ENCODE measurements at regions not wholly inside any gene's neighbourhood (a gene's known extent, or its start where the extent isn't known, plus 50 kb on each side); places are given as distances from the start of the nearest gene placed in this dataset.

DNA sequence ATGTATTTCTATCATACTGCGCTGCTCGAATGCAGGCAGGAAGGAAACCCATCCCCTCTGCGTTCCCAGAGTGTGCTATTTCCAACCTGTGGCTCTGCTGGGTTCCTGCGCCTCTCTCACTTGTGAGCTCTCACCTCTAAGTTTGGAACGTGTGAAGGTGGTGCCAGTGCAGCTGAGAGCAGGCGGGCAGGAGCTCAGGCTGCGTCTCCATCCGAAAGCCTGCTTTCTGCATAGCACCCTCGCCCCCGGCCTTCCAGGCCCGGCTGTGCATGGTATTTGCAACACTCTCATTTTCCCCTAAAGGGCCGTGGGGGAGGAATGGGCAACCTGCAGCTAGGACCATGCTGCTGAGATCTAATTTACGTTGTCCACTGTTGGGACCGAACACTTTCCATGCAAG, 288.0 kb upstream of the TSHZ2 start:
- TF ChIP-seq CBX1 (IDR thresholded peaks at IDR 0.05; ENCODE audit: low read depth) (no peak), MTA3 (CRISPR knock-in tag; IDR thresholded peaks at IDR 0.05) (no peak), KLF6 (CRISPR knock-in tag; IDR thresholded peaks at IDR 0.05) (no peak), GPN1 (CRISPR knock-in tag; IDR thresholded peaks at IDR 0.05; ENCODE audit: borderline replicate concordance) (no peak), HNRNPK (IDR thresholded peaks at IDR 0.05; ENCODE audit: low read depth, low read length, poor library complexity, severe bottlenecking) (no peak), AGO2 (optimal IDR thresholded peaks at IDR 0.05; ENCODE audit: low read depth, low read length) (no peak), ZSCAN20 (CRISPR knock-in tag; IDR thresholded peaks at IDR 0.05; ENCODE audit: borderline replicate concordance) (no peak), ZNF775 (CRISPR knock-in tag; IDR thresholded peaks at IDR 0.05; ENCODE audit: borderline replicate concordance) (no peak), BRCA1 (CRISPR knock-in tag; IDR thresholded peaks at IDR 0.05) (no peak), KDM2A (CRISPR knock-in tag; IDR thresholded peaks at IDR 0.05; ENCODE audit: borderline replicate concordance, low read depth) (no peak)
- ChIA-PET POLR2A (no interaction called here), CTCF (ENCODE audit: low intra/inter-chr PET ratio, low total read pairs) (no interaction called here)
- Histone ChIP-seq H3K36me3 (replicated peaks in 1 of 2; ENCODE audit: control insufficient read depth in 1 of 2, insufficient read depth in 2 of 2, low read length in 2 of 2) (no peaks in the 10 kb centered on the region), H3K4me2 (ENCODE audit: low read depth, low read length) (no peak overlapping the region), H3K27me3 (ENCODE audit: control insufficient read depth in 1 of 2, insufficient read depth in 2 of 2, low read length in 2 of 2) (no peaks in the 10 kb centered on the region; a peak in 1 of 5 replicates), H3K4me3 (replicated peaks in 1 of 3; ENCODE audit: insufficient read depth in 1 of 3, low read depth in 2 of 3, low read length in 3 of 3) (no peak overlapping the region), H3K9me3 (ENCODE audit: low read length) (peaks cover 26% of the 10 kb centered on the region; the same call in 1 of the 2 replicates), H3K79me2 (ENCODE audit: insufficient read depth, low read length) (no peaks in the 10 kb centered on the region), H3K27ac (ENCODE audit: extremely low read length, insufficient read depth, low read length) (no peak overlapping the region), H3K9ac (ENCODE audit: insufficient read depth, low read depth, low read length) (no peak overlapping the region), H4K20me1 (ENCODE audit: insufficient read depth, low read length) (no peaks in the 10 kb centered on the region), H3K4me1 (ENCODE audit: insufficient read depth, low read length) (no peaks in the 10 kb centered on the region), H2AFZ (ENCODE audit: low read length) (no peak overlapping the region)
- in situ Hi-C loops (cut with HindIII; ENCODE audit: extremely low pct_ligation_motif_present, low pct_unique_long_range_greater_than_20kb) = no loop called here
- FAIRE-seq (no peak), DNase-seq (ENCODE audit: low spot score) (no peak), ATAC-seq (no peak)
- intact Hi-C loops (cut with micrococcal nuclease; ENCODE audit: unreplicated experiment) = no loop called here
- BruUV-seq (replicated peaks) = no TSS peak
- 38% methylated on average over 11 of the region's 14 CpGs for WGBS (ENCODE audit: low lambda C conversion rate)

DNA sequence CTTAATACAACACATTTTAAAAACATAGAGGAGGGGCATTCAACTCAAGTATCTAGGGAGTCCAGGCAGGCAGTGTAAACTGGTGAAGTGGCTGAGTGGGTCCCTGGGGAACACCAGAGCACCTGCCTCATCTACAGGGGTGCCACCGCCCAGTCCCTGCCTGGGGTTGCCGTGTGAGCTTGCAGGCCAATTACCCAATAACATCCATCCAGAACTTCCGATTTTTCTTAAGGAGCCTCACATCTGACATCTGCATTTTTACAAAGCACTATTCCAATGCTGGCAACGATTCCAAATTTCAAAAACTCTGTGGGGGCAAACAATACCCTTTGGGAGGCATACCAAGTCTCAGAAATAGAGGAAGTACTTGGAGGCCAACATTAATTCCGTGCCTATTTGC, 288.4 kb upstream of the TSHZ2 start:
- Histone ChIP-seq H3K4me3 (replicated peaks in 1 of 3; ENCODE audit: insufficient read depth in 1 of 3, low read depth in 2 of 3, low read length in 3 of 3) (no peak overlapping the region), H3K27me3 (ENCODE audit: control insufficient read depth in 1 of 2, insufficient read depth in 2 of 2, low read length in 2 of 2) (no peaks in the 10 kb centered on the region; a peak in 1 of 5 replicates), H3K36me3 (replicated peaks in 1 of 2; ENCODE audit: control insufficient read depth in 1 of 2, insufficient read depth in 2 of 2, low read length in 2 of 2) (no peaks in the 10 kb centered on the region), H3K79me2 (ENCODE audit: insufficient read depth, low read length) (no peaks in the 10 kb centered on the region), H4K20me1 (ENCODE audit: insufficient read depth, low read length) (no peaks in the 10 kb centered on the region), H3K9me3 (ENCODE audit: low read length) (peaks cover 29% of the 10 kb centered on the region; the same call in 1 of the 2 replicates), H2AFZ (ENCODE audit: low read length) (no peak overlapping the region), H3K9ac (ENCODE audit: insufficient read depth, low read depth, low read length) (no peak overlapping the region), H3K4me2 (ENCODE audit: low read depth, low read length) (no peak overlapping the region), H3K27ac (ENCODE audit: extremely low read length, insufficient read depth, low read length) (no peak overlapping the region), H3K4me1 (ENCODE audit: insufficient read depth, low read length) (no peaks in the 10 kb centered on the region)
- in situ Hi-C loops (cut with HindIII; ENCODE audit: extremely low pct_ligation_motif_present, low pct_unique_long_range_greater_than_20kb) (no loop called here), intact Hi-C loops (cut with micrococcal nuclease; ENCODE audit: unreplicated experiment) (no loop called here)
- WGBS (ENCODE audit: low lambda C conversion rate) = 23% methylated on average over 5 of the region's 5 CpGs
- FAIRE-seq = no peak
- ChIA-PET CTCF (ENCODE audit: low intra/inter-chr PET ratio, low total read pairs) (no interaction called here), POLR2A (no interaction called here)
- no TSS peak for BruUV-seq (replicated peaks)
- ATAC-seq = no peak
- no peak for DNase-seq (ENCODE audit: low spot score)
- no peak for TF ChIP-seq NAIF1 (CRISPR knock-in tag; IDR thresholded peaks at IDR 0.05; ENCODE audit: borderline replicate concordance)
- TF ChIP-seq, protein P1, sequence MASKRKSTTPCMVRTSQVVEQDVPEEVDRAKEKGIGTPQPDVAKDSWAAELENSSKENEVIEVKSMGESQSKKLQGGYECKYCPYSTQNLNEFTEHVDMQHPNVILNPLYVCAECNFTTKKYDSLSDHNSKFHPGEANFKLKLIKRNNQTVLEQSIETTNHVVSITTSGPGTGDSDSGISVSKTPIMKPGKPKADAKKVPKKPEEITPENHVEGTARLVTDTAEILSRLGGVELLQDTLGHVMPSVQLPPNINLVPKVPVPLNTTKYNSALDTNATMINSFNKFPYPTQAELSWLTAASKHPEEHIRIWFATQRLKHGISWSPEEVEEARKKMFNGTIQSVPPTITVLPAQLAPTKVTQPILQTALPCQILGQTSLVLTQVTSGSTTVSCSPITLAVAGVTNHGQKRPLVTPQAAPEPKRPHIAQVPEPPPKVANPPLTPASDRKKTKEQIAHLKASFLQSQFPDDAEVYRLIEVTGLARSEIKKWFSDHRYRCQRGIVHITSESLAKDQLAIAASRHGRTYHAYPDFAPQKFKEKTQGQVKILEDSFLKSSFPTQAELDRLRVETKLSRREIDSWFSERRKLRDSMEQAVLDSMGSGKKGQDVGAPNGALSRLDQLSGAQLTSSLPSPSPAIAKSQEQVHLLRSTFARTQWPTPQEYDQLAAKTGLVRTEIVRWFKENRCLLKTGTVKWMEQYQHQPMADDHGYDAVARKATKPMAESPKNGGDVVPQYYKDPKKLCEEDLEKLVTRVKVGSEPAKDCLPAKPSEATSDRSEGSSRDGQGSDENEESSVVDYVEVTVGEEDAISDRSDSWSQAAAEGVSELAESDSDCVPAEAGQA (IDR thresholded peaks at IDR 0.05; ENCODE audit: low read depth) = no peak
- TF ChIP-seq, protein P1 (CRISPR knock-in tag; IDR thresholded peaks at IDR 0.05; ENCODE audit: borderline replicate concordance) = no peak
